Calu3 (cell line): ENCODE measurements at regions not wholly inside any gene's neighbourhood (a gene's known extent, or its start where the extent isn't known, plus 50 kb on each side); places are given as distances from the start of the nearest gene placed in this dataset.

Source experiments
- BruUV-seq: library from RNA; stranded (reverse); fragments of 400-500 nt; replicated peaks from 2 replicates; lab custom pipeline; 2021; lab: Mats Ljungman, UMichigan
- CTCF ChIA-PET: fragments of 300-600 bp; sonication (Branson Sonifier 250); formaldehyde crosslinking; loops from one replicate; lab custom pipeline; 2022; ENCODE audit warnings: antibody characterized with exemption; lab: Charles Lee
- DNase-seq: peaks from one replicate; pipeline ENCODE4 v3.0.0; 2022
- H3K27ac Mint-ChIP-seq: one replicate; pipeline ENCODE4 v1.8.0; 2022; ENCODE audit warnings: mixed read lengths; ENCODE audit not compliant: unreplicated experiment
- H3K27me3 Mint-ChIP-seq: one replicate; pipeline ENCODE4 v1.8.0; 2022; ENCODE audit warnings: mixed read lengths; ENCODE audit not compliant: unreplicated experiment
- H3K36me3 Mint-ChIP-seq: one replicate; pipeline ENCODE4 v1.8.0; 2022; ENCODE audit warnings: mild to moderate bottlenecking, moderate library complexity, mixed read lengths; ENCODE audit not compliant: insufficient read depth, unreplicated experiment
- H3K4me1 Mint-ChIP-seq: one replicate; pipeline ENCODE4 v1.8.0; 2022; ENCODE audit warnings: mild to moderate bottlenecking, low read depth, mixed read lengths; ENCODE audit not compliant: unreplicated experiment
- H3K4me3 Mint-ChIP-seq: one replicate; pipeline ENCODE4 v1.8.0; 2022; ENCODE audit warnings: mild to moderate bottlenecking, low read depth, moderate library complexity, mixed read lengths; ENCODE audit not compliant: unreplicated experiment
- H3K9me3 Mint-ChIP-seq: one replicate; pipeline ENCODE4 v1.8.0; 2022; ENCODE audit warnings: low read depth, mixed read lengths; ENCODE audit not compliant: unreplicated experiment
- CTCF ChIP-seq: fragments of 200-600 bp; IDR thresholded peaks from one replicate; pipeline ENCODE4 v1.8.0; 2022; ENCODE audit warnings: antibody characterized with exemption; ENCODE audit not compliant: unreplicated experiment
- intact Hi-C: fragments of 100-400 bp; cut with micrococcal nuclease; formaldehyde crosslinking; loops from one replicate; pipeline ENCODE4 v1.10.0; 2022; ENCODE audit not compliant: unreplicated experiment

- no peak overlapping the region for H3K27ac Mint-ChIP-seq
- BruUV-seq: no TSS peak
- no peaks in the 10 kb centered on the region for H3K36me3 Mint-ChIP-seq
- no peaks in the 10 kb centered on the region for H3K27me3 Mint-ChIP-seq
- H3K4me1 Mint-ChIP-seq: no peaks in the 10 kb centered on the region
- H3K4me3 Mint-ChIP-seq: no peak overlapping the region
- no peak for DNase-seq
- CTCF ChIA-PET: interaction anchor here (0.6 kb wide), 1 partner anchor 114 kb away, joined by 3 read pairs; no protein-coding TSS in a partner anchor
- no peak for TF ChIP-seq CTCF
- peaks cover 12% of the 10 kb centered on the region for H3K9me3 Mint-ChIP-seq
- intact Hi-C loops: no loop called here
Measured at GRCh38 chr1:208950206-208950605, 633.3 kb upstream of the CAMK1G start.

- intact Hi-C loops: no loop called here
- no peak overlapping the region for H3K27ac Mint-ChIP-seq
- no TSS peak for BruUV-seq
- peaks cover 15% of the 10 kb centered on the region for H3K9me3 Mint-ChIP-seq
- DNase-seq: no peak
- TF ChIP-seq CTCF: no peak
- H3K36me3 Mint-ChIP-seq: no peaks in the 10 kb centered on the region
- CTCF ChIA-PET: no interaction called here
- no peak overlapping the region for H3K4me3 Mint-ChIP-seq
- H3K27me3 Mint-ChIP-seq: no peaks in the 10 kb centered on the region
- no peaks in the 10 kb centered on the region for H3K4me1 Mint-ChIP-seq
Measured at GRCh38 chr1:208951026-208951525, 632.4 kb upstream of the CAMK1G start.

- CTCF ChIA-PET: no interaction called here
- H3K27me3 Mint-ChIP-seq: no peaks in the 10 kb centered on the region
- no peaks in the 10 kb centered on the region for H3K4me1 Mint-ChIP-seq
- BruUV-seq: no TSS peak
- no peak for TF ChIP-seq CTCF
- H3K27ac Mint-ChIP-seq: no peak overlapping the region
- H3K4me3 Mint-ChIP-seq: no peak overlapping the region
- no peak for DNase-seq
- no peaks in the 10 kb centered on the region for H3K36me3 Mint-ChIP-seq
- intact Hi-C loops: no loop called here
- peaks cover 20% of the 10 kb centered on the region for H3K9me3 Mint-ChIP-seq
Measured at GRCh38 chr1:208951908-208952307, 631.6 kb upstream of the CAMK1G start.

- no TSS peak for BruUV-seq
- DNase-seq: no peak
- CTCF ChIA-PET: no interaction called here
- H3K36me3 Mint-ChIP-seq: no peaks in the 10 kb centered on the region
- peaks cover 13% of the 10 kb centered on the region for H3K9me3 Mint-ChIP-seq
- peaks cover 11% of the 10 kb centered on the region for H3K27me3 Mint-ChIP-seq
- no peaks in the 10 kb centered on the region for H3K4me1 Mint-ChIP-seq
- TF ChIP-seq CTCF: no peak
- no peak overlapping the region for H3K27ac Mint-ChIP-seq
- H3K4me3 Mint-ChIP-seq: no peak overlapping the region
- intact Hi-C loops: no loop called here
Measured at GRCh38 chr1:208962867-208963266, 620.6 kb upstream of the CAMK1G start.
